NOMO-1 treated with dmso at 0.1 percent for 144 hours (cell line): ENCODE measurements at regions not wholly inside any gene's neighbourhood (a gene's known extent, or its start where the extent isn't known, plus 50 kb on each side); places are given as distances from the start of the nearest gene placed in this dataset.

Source experiments
- DNase-seq: peaks from one replicate; lab custom pipeline; 2025; ENCODE audit not compliant: unreplicated experiment; lab: John Stamatoyannopoulos, UW

- DNase-seq = no peak
These were observed 230.8 kb downstream of the EBLN2 start for GRCh38 chr3:73292220-73292619.

DNA sequence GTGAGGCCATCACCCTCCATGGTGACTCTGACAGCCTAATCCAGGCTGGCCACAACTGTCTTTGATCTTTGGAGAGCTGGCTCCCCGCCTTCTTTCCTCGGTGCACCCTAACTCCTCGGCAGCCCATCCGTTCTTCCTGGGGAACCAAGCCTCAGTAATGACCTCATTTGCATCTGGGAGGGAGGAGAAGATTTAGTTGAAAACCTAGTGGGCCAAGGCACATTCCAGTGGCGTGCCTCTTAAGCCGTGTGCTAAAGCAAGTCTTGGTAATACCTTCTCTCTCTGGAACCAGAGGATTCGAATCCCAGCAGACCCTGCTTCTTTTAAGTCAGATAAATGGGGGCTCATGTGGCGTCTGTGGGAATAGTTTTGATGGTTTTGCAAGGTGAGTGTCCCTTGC is 233.1 kb downstream of the EBLN2 start:
- DNase-seq = no peak

GRCh38 chr3:73295876-73296635 is 234.6 kb downstream of the EBLN2 start:
- DNase-seq = no peak

DNA sequence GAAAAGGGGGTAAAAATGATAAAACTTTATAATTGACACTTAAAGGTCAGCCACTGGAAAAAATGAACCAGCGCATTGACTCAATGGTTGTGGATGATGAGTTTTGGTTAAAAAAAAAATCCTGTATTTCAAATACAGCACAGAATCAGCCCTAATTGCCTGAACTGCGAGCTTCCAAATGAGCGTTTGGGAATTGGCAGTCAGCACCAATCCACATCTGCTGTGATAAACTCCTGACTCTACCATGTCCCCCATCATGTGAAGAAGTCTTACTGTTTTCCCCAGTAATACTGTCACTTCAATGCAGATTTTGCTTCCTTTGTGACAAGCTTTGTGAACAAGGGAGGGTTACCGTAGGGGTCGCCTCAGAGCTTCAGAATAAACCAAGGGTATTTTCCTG is 235.4 kb downstream of the EBLN2 start:
- no peak for DNase-seq

DNA sequence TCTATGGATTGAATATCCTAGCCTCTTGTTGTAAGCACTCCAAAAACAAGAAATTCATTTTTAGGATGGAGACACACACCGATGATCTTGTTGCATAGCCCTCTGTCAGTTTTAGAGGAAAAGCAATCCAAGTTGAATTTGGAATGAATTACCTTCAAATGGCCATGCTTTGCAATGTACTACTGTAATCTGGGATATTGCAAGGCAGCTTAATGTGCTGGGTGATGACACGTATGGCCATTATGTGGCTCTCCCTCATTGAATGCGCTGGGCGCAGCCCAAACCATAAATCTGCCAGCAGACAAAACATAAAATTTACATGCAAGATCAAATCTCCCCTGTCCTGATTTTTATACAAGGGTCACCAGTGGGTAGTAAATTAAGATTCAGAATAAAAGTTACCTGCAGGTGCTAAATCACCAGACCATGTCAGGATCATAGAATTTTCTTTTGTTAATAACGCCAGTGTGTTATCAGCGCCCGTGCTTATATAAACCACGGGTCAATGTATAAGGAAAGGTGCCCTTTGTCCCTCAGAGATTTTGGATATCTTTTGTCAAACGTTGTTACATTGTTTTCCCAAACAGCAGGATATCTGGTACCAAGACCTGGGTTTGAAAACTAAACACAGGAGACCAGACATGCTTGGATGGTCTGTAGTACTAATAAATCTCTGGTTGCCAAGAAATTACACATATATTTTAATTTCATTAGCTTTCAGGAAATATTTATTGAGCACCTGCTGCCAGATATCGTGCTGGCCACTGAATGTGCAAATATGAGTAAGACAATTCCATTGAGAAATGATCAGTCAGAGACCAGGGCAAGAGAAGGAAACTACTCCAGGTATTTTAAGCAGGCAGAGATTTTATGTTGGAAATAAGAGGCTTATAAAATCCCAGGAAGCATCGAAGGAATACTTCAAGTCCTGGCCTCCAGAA is 237.1 kb downstream of the EBLN2 start:
- DNase-seq = no peak

- DNase-seq = no peak
These were observed 237.8 kb downstream of the EBLN2 start for GRCh38 chr3:73299184-73299691.

DNA sequence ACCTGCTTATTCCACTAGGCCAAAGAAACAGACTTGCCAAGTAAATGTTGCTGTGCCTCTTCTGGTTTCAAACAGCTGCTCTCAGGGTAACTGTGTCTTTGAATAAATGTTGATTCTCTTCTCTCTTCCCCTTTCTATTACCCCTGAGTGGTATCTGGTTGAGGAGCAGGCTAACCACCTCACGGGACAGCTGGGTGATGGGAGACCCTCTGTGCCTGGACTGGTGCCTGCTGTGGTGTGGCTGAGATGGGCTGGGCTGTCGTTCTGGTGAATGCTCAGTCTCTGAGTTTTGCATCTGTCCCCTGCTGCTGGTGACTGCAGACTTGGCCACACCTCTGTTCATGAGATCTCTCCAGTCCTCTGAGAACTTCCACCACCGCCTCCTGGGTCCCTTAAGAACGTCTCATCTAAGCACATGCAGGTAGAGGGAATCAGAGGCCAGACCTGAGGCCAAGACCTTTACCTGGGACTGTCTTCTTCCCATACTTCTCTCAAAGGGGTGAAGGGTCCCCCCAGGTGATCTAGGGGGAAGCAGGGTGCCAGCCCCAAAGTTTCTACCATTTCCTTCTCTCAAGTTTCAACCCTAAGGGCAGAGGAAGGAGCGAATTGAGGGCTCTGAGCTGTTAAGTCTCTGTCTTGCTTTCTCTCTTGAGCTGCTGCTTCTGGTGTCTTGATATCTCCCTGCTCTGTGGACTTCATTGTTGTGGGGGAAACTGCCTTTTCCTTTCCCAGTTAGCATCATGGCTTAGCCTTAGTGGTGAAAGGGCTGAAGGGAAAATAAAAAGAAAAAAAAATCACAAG is 252.9 kb downstream of the EBLN2 start:
- DNase-seq = no peak

DNA sequence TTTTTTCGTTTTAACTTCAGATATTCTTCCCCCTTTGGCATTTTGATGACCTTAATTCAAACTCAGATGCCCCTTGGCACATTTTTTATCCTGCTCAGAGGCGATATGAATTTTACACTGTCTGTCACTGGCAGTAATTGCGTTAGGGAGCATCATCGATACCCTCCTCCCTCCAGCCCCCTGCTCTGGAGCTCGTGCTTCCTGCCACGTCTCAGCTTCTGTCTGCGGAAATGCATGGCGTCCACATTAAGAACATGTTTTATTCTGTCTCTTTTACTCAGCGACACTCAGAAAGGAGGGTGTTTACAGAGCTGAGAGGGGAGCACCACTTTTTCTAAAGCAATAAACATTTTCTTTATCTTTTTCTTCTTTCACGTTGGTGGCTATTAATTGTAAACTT is 254.2 kb downstream of the EBLN2 start:
- no peak for DNase-seq

DNA sequence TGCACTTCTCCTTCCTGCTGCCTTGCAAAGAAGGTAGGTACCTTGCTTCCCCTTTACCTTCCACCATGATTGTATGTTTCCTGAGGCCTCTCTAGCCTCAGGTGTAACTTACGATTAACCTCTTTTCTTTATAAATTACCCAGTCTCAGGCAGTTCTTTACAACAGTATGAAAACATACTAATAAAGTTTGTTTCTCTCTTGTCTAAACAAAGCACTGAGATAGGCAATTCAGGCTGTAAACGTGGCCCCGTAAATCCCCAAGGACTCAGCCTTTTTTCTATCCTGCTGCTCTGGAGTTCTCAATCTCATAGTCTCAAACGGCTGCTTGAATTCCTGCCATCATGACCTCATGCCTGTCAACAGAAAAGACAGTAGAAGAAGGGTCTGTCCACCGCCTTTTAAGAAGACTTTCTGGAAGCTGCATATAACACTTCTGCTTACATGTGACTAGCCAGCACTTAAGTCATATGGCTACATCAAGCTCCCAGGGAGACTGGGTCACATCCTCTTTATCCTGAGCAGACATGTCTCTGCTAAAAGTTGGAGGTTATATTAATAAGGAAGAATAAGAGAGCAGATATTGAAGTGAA is 257.8 kb downstream of the EBLN2 start:
- no peak for DNase-seq

- DNase-seq = no peak
These were observed 260.0 kb downstream of the EBLN2 start for GRCh38 chr3:73321286-73321999.

DNA sequence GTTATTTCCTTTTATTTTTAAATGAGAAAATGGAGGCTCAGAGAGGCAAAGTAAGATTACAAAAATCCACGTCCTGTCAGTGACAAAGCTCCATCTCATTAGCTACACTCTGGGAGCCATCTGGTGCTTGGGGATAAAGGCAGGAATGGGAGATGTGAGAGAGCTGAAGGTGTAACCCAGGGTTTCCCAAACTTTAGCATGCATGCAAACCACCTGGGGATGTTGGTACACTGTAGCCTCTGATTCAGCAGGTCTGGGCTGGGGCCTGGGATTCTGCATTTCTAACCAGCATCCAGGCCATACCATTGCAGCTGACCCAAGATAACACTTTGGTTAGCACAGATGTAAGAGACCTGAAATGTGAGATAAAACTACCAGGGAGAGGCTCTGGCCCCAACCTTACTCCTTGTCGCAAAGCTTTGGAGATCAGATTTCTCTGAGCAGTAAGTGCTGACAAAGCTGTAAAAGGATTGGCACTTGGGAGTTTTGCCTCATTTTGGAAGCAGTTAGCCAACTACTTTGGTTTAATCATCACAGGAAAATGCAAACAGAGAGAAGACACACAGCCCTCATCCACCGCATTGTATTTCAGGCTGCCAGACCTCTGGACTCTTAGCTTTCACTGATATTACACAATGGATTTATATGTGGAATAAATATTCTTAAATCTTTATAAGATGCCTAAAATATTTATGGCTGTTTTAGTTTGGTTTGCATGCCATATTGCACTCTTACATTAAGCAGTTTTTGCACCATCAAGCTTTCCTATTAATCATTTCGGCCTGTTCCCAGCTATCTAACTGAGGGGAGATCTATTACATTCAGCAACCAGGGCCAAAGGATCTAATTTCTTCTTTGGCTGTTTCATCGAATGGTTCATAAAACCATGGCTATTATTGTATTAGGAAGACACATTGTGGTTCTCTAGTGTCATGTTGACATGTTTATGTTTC is 263.0 kb downstream of the EBLN2 start:
- DNase-seq = no peak

GRCh38 chr3:73326396-73326795 is 264.9 kb downstream of the EBLN2 start:
- no peak for DNase-seq

- DNase-seq = no peak
These were observed 265.6 kb downstream of the EBLN2 start for GRCh38 chr3:73327052-73327451.
